Cardiac muscle cell (in vitro differentiated cells and primary cell): ENCODE measurements at regions not wholly inside any gene's neighbourhood (a gene's known extent, or its start where the extent isn't known, plus 50 kb on each side); places are given as distances from the start of the nearest gene placed in this dataset.

Source experiments
- DNase-seq, 2 donors: peaks; one replicate each; pipeline versions ENCODE4 v3.0.0 to v3.0.0-alpha.2; 2010 to 2017; ENCODE audit warnings: low read depth in 1 of 2, low spot score in 1 of 2
- H3K27ac ChIP-seq: fragments of 200-600 bp; sonication (generic); 2 replicates; pipeline ENCODE4 v1.5.1; 2016
- H3K27me3 ChIP-seq: fragments of 200-600 bp; sonication (generic); 2 replicates; pipeline ENCODE4 v1.6.0; 2016; ENCODE audit warnings: control low read depth
- H3K36me3 ChIP-seq: fragments of 200-600 bp; sonication (generic); 2 replicates; pipeline ENCODE4 v1.5.1; 2016; ENCODE audit warnings: control low read depth
- H3K4me1 ChIP-seq: fragments of 200-600 bp; sonication (generic); 2 replicates; pipeline ENCODE4 v1.8.1; 2017; ENCODE audit warnings: low read depth, mild to moderate bottlenecking, mixed run types
- H3K4me3 ChIP-seq: fragments of 200-600 bp; sonication (generic); 2 replicates; pipeline ENCODE4 v1.5.1; 2016; ENCODE audit warnings: mild to moderate bottlenecking
- H3K9me3 ChIP-seq: fragments of 200-600 bp; sonication (generic); 2 replicates; pipeline ENCODE4 v1.5.1; 2017; ENCODE audit warnings: low read depth, mild to moderate bottlenecking, control low read depth
- TF ChIP-seq, protein P1 (sequence below): IDR thresholded peaks from 2 replicates; pipeline ENCODE4 v1.5.1; 2012; ENCODE audit warnings: low read depth, mild to moderate bottlenecking, low read length

DNA sequence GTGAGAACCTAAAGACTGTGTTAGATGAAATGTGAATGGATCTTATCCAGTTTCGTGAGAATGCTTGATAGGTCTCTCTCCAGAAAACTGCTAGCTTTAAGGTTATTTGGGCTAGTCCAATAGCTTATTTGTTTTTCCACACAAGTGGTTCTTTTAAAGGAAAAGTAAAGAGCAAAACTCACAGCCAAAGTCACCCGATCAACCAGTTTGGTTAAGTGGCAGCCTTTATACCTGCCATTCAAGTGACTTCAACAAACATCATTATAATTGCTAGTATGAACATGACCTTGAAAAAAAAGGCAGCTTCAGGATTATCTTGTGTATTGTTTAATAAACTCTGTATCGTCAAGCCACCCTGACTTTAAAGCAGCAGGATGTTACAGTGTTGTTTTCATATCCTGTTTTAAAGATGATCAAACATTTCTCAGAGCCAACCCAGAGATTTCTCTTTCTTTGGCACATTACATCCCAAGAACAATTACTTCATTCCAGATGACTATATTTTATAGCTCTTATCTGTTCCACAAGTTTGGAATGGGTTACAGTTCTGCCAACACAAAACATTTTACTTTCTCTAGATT lies 253.4 kb downstream of the EPHA7 start:
- H3K27ac ChIP-seq = no peak overlapping the region
- no peak overlapping the region for H3K4me3 ChIP-seq
- no peaks in the 10 kb centered on the region for H3K4me1 ChIP-seq
- H3K9me3 ChIP-seq = no peaks in the 10 kb centered on the region
- no peaks in the 10 kb centered on the region for H3K27me3 ChIP-seq
- peak in 1 of 2 donors; percentile 13 for DNase-seq
- TF ChIP-seq, protein P1, sequence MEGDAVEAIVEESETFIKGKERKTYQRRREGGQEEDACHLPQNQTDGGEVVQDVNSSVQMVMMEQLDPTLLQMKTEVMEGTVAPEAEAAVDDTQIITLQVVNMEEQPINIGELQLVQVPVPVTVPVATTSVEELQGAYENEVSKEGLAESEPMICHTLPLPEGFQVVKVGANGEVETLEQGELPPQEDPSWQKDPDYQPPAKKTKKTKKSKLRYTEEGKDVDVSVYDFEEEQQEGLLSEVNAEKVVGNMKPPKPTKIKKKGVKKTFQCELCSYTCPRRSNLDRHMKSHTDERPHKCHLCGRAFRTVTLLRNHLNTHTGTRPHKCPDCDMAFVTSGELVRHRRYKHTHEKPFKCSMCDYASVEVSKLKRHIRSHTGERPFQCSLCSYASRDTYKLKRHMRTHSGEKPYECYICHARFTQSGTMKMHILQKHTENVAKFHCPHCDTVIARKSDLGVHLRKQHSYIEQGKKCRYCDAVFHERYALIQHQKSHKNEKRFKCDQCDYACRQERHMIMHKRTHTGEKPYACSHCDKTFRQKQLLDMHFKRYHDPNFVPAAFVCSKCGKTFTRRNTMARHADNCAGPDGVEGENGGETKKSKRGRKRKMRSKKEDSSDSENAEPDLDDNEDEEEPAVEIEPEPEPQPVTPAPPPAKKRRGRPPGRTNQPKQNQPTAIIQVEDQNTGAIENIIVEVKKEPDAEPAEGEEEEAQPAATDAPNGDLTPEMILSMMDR = no peak
- H3K36me3 ChIP-seq = no peaks in the 10 kb centered on the region

DNA sequence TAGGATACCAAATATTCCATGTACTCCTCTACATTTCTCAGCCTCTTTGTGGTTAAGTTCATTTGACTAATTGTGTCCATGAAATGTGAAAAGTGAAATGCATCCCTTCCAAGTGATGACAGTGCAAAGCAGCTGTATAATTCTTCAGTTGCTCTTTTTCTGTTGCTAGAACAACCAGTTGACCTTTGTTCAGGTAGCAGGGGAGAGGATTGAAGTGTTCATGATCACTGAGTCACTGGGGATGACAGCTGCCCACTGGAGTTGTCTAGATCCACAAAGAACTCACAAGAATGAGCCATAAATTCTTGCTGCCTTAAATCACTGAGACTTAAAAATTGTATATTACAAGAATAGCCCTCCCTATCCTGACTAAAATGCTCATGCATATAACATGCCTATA lies 254.6 kb downstream of the EPHA7 start:
- TF ChIP-seq, protein P1 = no peak
- Histone ChIP-seq H3K9me3 (no peaks in the 10 kb centered on the region), H3K27me3 (no peaks in the 10 kb centered on the region), H3K4me1 (no peaks in the 10 kb centered on the region), H3K36me3 (no peaks in the 10 kb centered on the region), H3K4me3 (no peak overlapping the region), H3K27ac (no peak overlapping the region)
- DNase-seq = no peak

DNA sequence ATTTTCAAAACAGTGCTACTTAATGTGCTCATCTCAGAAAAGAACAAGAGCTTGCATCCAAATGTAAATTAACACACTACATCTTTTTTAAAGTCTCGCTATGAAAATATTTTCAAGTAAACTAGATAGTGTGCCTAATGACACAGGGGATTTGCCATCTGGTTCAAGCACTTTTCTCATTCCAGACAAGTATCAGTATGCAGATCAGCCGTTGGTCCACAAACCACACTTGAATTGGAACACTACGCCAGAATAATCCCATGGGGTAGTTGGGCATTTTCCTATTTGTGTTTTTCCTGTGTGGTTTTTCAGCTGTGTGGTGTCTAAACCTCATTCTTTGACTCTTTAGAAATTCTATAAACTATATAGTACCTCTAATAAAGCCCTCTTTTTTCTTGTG lies 256.2 kb downstream of the EPHA7 start:
- Histone ChIP-seq H3K27me3 (no peaks in the 10 kb centered on the region), H3K4me3 (no peak overlapping the region), H3K27ac (no peak overlapping the region), H3K4me1 (no peaks in the 10 kb centered on the region), H3K9me3 (no peaks in the 10 kb centered on the region), H3K36me3 (no peaks in the 10 kb centered on the region)
- TF ChIP-seq, protein P1 = no peak
- no peak for DNase-seq

DNA sequence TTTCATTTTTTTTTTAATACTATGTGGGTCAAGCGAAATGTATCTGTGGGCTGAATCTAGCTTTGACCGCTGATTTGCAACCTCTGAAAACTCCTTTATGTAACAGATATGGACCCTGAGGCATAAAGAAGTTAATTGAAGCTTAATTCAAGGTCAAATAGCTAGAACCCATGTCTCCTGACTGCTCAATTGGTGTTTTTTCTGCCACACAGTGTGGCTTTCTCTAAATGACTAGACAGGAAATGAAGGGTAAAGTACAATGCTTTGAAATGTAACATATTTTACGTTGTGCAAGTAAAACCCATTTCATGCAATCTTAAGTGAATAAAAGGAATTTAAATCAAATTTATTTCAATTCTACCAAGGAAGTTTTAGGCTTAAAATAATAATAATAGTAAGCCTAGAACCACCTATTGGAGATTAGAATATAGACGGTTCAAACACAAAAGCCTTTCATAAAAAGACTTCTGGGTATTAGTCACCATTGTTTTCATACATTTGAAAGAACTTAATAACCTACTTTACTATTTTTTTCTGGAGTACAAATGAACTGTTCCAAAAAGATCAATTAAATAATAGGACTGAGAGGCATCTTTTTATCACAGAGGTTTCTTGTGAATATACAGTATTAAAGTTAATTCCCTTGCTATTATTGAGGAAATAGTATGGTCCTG lies 279.8 kb downstream of the EPHA7 start:
- Histone ChIP-seq H3K36me3 (no peaks in the 10 kb centered on the region), H3K27ac (no peak overlapping the region), H3K4me3 (no peak overlapping the region), H3K4me1 (no peaks in the 10 kb centered on the region), H3K27me3 (no peaks in the 10 kb centered on the region), H3K9me3 (no peaks in the 10 kb centered on the region)
- no peak for DNase-seq
- TF ChIP-seq, protein P1 = no peak

DNA sequence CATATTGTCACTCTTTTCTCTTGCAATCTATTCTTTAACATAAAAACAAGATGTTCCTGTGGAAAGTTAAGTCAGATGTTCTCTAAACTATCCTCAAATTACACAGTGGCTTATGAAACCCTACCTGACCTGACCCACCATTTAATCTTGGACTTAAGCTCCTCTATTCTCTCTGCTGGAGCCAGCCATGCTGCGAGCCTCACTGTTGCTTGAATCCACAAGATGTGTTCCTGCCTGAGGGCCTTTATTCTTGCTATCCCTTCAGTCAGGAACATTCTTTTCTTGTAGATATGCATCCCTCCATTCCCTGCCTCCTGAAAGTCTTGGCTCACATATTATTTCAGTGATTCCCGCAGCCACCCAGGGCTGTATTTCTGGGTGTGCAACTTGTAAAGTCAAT lies 283.2 kb downstream of the EPHA7 start:
- Histone ChIP-seq H3K27ac (no peak overlapping the region), H3K4me1 (peaks cover 25% of the 10 kb centered on the region), H3K4me3 (no peak overlapping the region), H3K36me3 (no peaks in the 10 kb centered on the region), H3K27me3 (no peaks in the 10 kb centered on the region), H3K9me3 (no peaks in the 10 kb centered on the region)
- TF ChIP-seq, protein P1 = no peak
- no peak for DNase-seq
